K562 (cell line): ENCODE measurements at regions not wholly inside any gene's neighbourhood (a gene's known extent, or its start where the extent isn't known, plus 50 kb on each side); places are given as distances from the start of the nearest gene placed in this dataset.

Source experiments
- BDP1 ChIP-seq: IDR thresholded peaks from 3 replicates; pipeline ENCODE4 v1.6.1; 2011; ENCODE audit not compliant: insufficient read length, insufficient read depth
- CEBPB ChIP-seq: fragments of 450-650 bp; IDR thresholded peaks from 2 replicates; pipeline ENCODE4 v1.6.1; 2016; ENCODE audit warnings: missing genetic modification characterization, missing compliant biosample characterization
- CREM ChIP-seq: IDR thresholded peaks from 2 replicates; pipeline ENCODE4 v1.6.1; 2014; ENCODE audit warnings: antibody characterized with exemption, low read depth
- JUNB ChIP-seq: fragments of 450-650 bp; formaldehyde crosslinking; conservative IDR thresholded peaks from 2 replicates; pipeline ENCODE4 v1.4.0; 2020; ENCODE audit warnings: mild to moderate bottlenecking
- KDM1A ChIP-seq, 2 experiments: fragments of 450-650 bp; IDR thresholded peaks; 2 replicates each; pipeline ENCODE4 v1.6.1; 2016; ENCODE audit warnings: mild to moderate bottlenecking in 2 of 2
- L3MBTL2 ChIP-seq: fragments of 450-650 bp; IDR thresholded peaks from 2 replicates; pipeline ENCODE4 v1.6.1; 2016; ENCODE audit warnings: mild to moderate bottlenecking, moderate library complexity
- POLR2AphosphoS5 ChIP-seq: IDR thresholded peaks from 2 replicates; pipeline ENCODE4 v1.6.1; 2011; ENCODE audit warnings: mild to moderate bottlenecking, low read depth, low read length, moderate library complexity; ENCODE audit not compliant: control insufficient read depth, insufficient read depth
- TCF7 ChIP-seq: sonication (generic); IDR thresholded peaks from 2 replicates; pipeline ENCODE4 v1.6.1; 2016; ENCODE audit warnings: antibody characterized with exemption, borderline replicate concordance
- TOE1 ChIP-seq, 2 experiments: fragments of 450-650 bp in 1 of 2; sonication (generic) in 1 of 2; formaldehyde crosslinking in 1 of 2; IDR thresholded peaks; 2 replicates each; pipeline versions ENCODE4 v1.7.1 to v1.8.0; 2016 to 2022; ENCODE audit warnings: borderline replicate concordance in 2 of 2, mild to moderate bottlenecking in 2 of 2, antibody characterized with exemption in 1 of 2, inconsistent platforms in 1 of 2, low read depth in 1 of 2, missing genetic modification reagents in 1 of 2, moderate library complexity in 1 of 2
- YY1 ChIP-seq, 3 experiments: IDR thresholded peaks; 2 replicates each; pipeline ENCODE4 v1.6.1; 2011; ENCODE audit warnings: low read length in 2 of 3, mild to moderate bottlenecking in 2 of 3, moderate library complexity in 2 of 3, borderline replicate concordance in 1 of 3, control low read depth in 1 of 3, low read depth in 1 of 3; ENCODE audit not compliant: insufficient read depth in 3 of 3, insufficient replicate concordance in 2 of 3, control insufficient read depth in 1 of 3, insufficient read length in 1 of 3; ENCODE audit errors: extremely low read depth in 1 of 3
- ZBTB26 ChIP-seq: fragments of 450-650 bp; formaldehyde crosslinking; IDR thresholded peaks from 2 replicates; pipeline ENCODE4 v1.4.0; 2022; ENCODE audit warnings: missing genetic modification characterization
- ZNF134 ChIP-seq: fragments of 250-450 bp; sonication (Bioruptor Pico); conservative IDR thresholded peaks from 2 replicates; pipeline ENCODE4 v1.4.0; 2020
- ZNF217 ChIP-seq: sonication (generic); formaldehyde crosslinking; IDR thresholded peaks from 2 replicates; pipeline ENCODE4 v1.8.0; 2022; ENCODE audit warnings: mild to moderate bottlenecking, missing genetic modification reagents
- ZNF282 ChIP-seq: sonication (generic); formaldehyde crosslinking; IDR thresholded peaks from 2 replicates; pipeline ENCODE4 v1.8.1; 2023; ENCODE audit warnings: missing genetic modification reagents

- no peak for TF ChIP-seq ZNF217 (CRISPR knock-in tag)
- TF ChIP-seq TCF7 = no peak
- no peak for TF ChIP-seq ZNF134 (CRISPR knock-in tag)
- TF ChIP-seq POLR2AphosphoS5 = no peak
- no peak for TF ChIP-seq L3MBTL2
- TF ChIP-seq ZNF282 (CRISPR knock-in tag) = no peak
- no peak for TF ChIP-seq JUNB (CRISPR knock-in tag)
- TF ChIP-seq TOE1 (IDR thresholded peaks at IDR 0.05; ENCODE audit: borderline replicate concordance) = no peak
- TF ChIP-seq TOE1 (CRISPR knock-in tag; IDR thresholded peaks at IDR 0.05; ENCODE audit: borderline replicate concordance, low read depth) = no peak
- TF ChIP-seq KDM1A (IDR thresholded peaks at IDR 0.05) = no peak
- no peak for TF ChIP-seq ZBTB26 (CRISPR knock-in tag)
- TF ChIP-seq CEBPB = no peak
- TF ChIP-seq CREM = no peak
- no peak for TF ChIP-seq YY1 (IDR thresholded peaks at IDR 0.05; ENCODE audit: borderline replicate concordance in 1 of 3, control insufficient read depth in 1 of 3, extremely low read depth in 1 of 3, insufficient read depth in 3 of 3, insufficient read length in 1 of 3, insufficient replicate concordance in 2 of 3, low read depth in 1 of 3, low read length in 2 of 3)
- TF ChIP-seq BDP1 = no peak
Measured at GRCh38 chr3:140843656-140844055, 98.0 kb upstream of the SLC25A36 start.
